HEK293T (cell line): ENCODE measurements at regions not wholly inside any gene's neighbourhood (a gene's known extent, or its start where the extent isn't known, plus 50 kb on each side); places are given as distances from the start of the nearest gene placed in this dataset.

Source experiments
- ARNT ChIP-seq: fragments of 450-650 bp; IDR thresholded peaks from 2 replicates; pipeline ENCODE4 v1.6.1; 2017; ENCODE audit warnings: mild to moderate bottlenecking
- FOXK2 ChIP-seq: fragments of 450-650 bp; IDR thresholded peaks from 2 replicates; pipeline ENCODE4 v1.6.1; 2016; ENCODE audit warnings: mild to moderate bottlenecking
- LEF1 ChIP-seq: fragments of 450-650 bp; IDR thresholded peaks from 2 replicates; pipeline ENCODE4 v1.6.1; 2017; ENCODE audit warnings: mild to moderate bottlenecking, borderline replicate concordance

DNA sequence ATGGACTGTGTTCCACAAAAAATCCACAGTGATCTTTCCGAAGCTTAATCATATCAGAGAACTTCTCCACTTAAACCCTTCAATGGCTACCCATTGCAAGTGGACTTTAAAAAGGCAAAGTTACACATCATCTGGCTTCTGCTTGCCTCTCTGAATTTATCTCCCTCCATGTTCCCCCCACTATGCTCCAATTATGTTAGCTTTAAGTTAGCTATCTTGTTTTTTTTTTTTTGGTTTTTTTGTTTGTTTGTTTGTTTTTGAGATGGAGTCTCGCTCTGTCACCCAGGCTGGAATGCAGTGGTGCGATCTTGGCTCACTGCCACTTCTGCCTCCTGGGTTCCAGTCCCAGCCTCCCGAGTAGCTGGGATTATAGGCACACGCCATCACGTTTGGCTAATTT is 166.4 kb upstream of the ADGRL2 start:
- no peak for TF ChIP-seq LEF1
- TF ChIP-seq FOXK2: no peak
- no peak for TF ChIP-seq ARNT
